SIG-M5 treated with dmso at 0.1 percent for 504 hours (cell line): ENCODE measurements at regions not wholly inside any gene's neighbourhood (a gene's known extent, or its start where the extent isn't known, plus 50 kb on each side); places are given as distances from the start of the nearest gene placed in this dataset.

Source experiments
- DNase-seq: peaks from one replicate; lab custom pipeline; 2025; ENCODE audit not compliant: unreplicated experiment; lab: John Stamatoyannopoulos, UW

GRCh38 chr4:58216461-58216860, 1106.3 kb upstream of the IGFBP7 start:
- no peak for DNase-seq

GRCh38 chr4:58214376-58214775, 1104.2 kb upstream of the IGFBP7 start:
- DNase-seq: no peak

GRCh38 chr4:58209551-58209950, 1099.4 kb upstream of the IGFBP7 start:
- DNase-seq: no peak

GRCh38 chr4:58209001-58209400, 1098.8 kb upstream of the IGFBP7 start:
- no peak for DNase-seq

- no peak for DNase-seq
Measured at GRCh38 chr4:58205446-58206235, 1095.5 kb upstream of the IGFBP7 start.

- DNase-seq: no peak
Measured at GRCh38 chr4:58192217-58192616, 1082.0 kb upstream of the IGFBP7 start.

GRCh38 chr4:58191109-58191508, 1080.9 kb upstream of the IGFBP7 start:
- no peak for DNase-seq

GRCh38 chr4:58188316-58188715, 1078.1 kb upstream of the IGFBP7 start:
- DNase-seq: no peak

- DNase-seq: no peak
Measured at GRCh38 chr4:58175024-58175423, 1064.8 kb upstream of the IGFBP7 start.

GRCh38 chr4:58166490-58166889, 1056.3 kb upstream of the IGFBP7 start:
- DNase-seq: no peak

GRCh38 chr4:58163156-58163555, 1053.0 kb upstream of the IGFBP7 start:
- no peak for DNase-seq

GRCh38 chr4:58149404-58150085, 1039.4 kb upstream of the IGFBP7 start:
- no peak for DNase-seq

- no peak for DNase-seq
Measured at GRCh38 chr4:58144721-58145120, 1034.5 kb upstream of the IGFBP7 start.

- no peak for DNase-seq
Measured at GRCh38 chr4:58138786-58139668, 1028.8 kb upstream of the IGFBP7 start.

- DNase-seq: no peak
Measured at GRCh38 chr4:58136604-58137003, 1026.4 kb upstream of the IGFBP7 start.

GRCh38 chr4:58127680-58128079, 1017.5 kb upstream of the IGFBP7 start:
- DNase-seq: no peak

- DNase-seq: no peak
Measured at GRCh38 chr4:58119298-58119697, 1009.1 kb upstream of the IGFBP7 start.

GRCh38 chr4:58113126-58113525, 1002.9 kb upstream of the IGFBP7 start:
- no peak for DNase-seq

- DNase-seq: no peak
Measured at GRCh38 chr4:58111818-58112217, 1001.6 kb upstream of the IGFBP7 start.

- DNase-seq: no peak
Measured at GRCh38 chr4:58093352-58093751, 983.2 kb upstream of the IGFBP7 start.

- DNase-seq: no peak
Measured at GRCh38 chr4:58090539-58090938, 980.4 kb upstream of the IGFBP7 start.

GRCh38 chr4:58081356-58081755, 971.2 kb upstream of the IGFBP7 start:
- DNase-seq: no peak
